ENCODE measurements at regions not wholly inside any gene's neighbourhood (a gene's known extent, or its start where the extent isn't known, plus 50 kb on each side); places are given as distances from the start of the nearest gene placed in this dataset.

- no peaks in the 10 kb centered on the region for H3K9me3 ChIP-seq
- TF ChIP-seq, protein P1, sequence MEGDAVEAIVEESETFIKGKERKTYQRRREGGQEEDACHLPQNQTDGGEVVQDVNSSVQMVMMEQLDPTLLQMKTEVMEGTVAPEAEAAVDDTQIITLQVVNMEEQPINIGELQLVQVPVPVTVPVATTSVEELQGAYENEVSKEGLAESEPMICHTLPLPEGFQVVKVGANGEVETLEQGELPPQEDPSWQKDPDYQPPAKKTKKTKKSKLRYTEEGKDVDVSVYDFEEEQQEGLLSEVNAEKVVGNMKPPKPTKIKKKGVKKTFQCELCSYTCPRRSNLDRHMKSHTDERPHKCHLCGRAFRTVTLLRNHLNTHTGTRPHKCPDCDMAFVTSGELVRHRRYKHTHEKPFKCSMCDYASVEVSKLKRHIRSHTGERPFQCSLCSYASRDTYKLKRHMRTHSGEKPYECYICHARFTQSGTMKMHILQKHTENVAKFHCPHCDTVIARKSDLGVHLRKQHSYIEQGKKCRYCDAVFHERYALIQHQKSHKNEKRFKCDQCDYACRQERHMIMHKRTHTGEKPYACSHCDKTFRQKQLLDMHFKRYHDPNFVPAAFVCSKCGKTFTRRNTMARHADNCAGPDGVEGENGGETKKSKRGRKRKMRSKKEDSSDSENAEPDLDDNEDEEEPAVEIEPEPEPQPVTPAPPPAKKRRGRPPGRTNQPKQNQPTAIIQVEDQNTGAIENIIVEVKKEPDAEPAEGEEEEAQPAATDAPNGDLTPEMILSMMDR (IDR thresholded peaks at IDR 0.05), result no peak
- no peak for TF ChIP-seq POLR2AphosphoS5 (IDR thresholded peaks at IDR 0.05)
- TF ChIP-seq EP300 (IDR thresholded peaks at IDR 0.05), result no peak
- no peak for TF ChIP-seq POLR2A (IDR thresholded peaks at IDR 0.05)
- H3K4me3 ChIP-seq, result no peak overlapping the region
- DNase-seq (no peak), ATAC-seq (ENCODE audit: low FRiP score in 2 of 2) (no peak)
- no peaks in the 10 kb centered on the region for H3K27me3 ChIP-seq
- no peaks in the 10 kb centered on the region for H3K4me1 ChIP-seq
- no peaks in the 10 kb centered on the region for H3K36me3 ChIP-seq
- 67 to 76% methylated on average over 4 of the region's 4 CpGs for WGBS, 2 donors
- no peak overlapping the region for H3K27ac ChIP-seq
Observed at GRCh38 chr12:115466076-115466475, 782.1 kb upstream of the TBX3 start.

- Histone ChIP-seq H3K27me3 (no peaks in the 10 kb centered on the region), H3K27ac (no peak overlapping the region), H3K4me3 (no peak overlapping the region), H3K4me1 (no peaks in the 10 kb centered on the region), H3K36me3 (no peaks in the 10 kb centered on the region), H3K9me3 (no peaks in the 10 kb centered on the region)
- DNase-seq (no peak), ATAC-seq (ENCODE audit: low FRiP score in 2 of 2) (no peak)
- TF ChIP-seq POLR2AphosphoS5 (IDR thresholded peaks at IDR 0.05) (no peak), EP300 (IDR thresholded peaks at IDR 0.05) (no peak), POLR2A (IDR thresholded peaks at IDR 0.05) (no peak)
- TF ChIP-seq, protein P1 (IDR thresholded peaks at IDR 0.05), result no peak
- 75 to 77% methylated on average over 7 of the region's 7 CpGs for WGBS, 2 donors
Observed at GRCh38 chr12:115464661-115465060, 780.7 kb upstream of the TBX3 start.

DNA sequence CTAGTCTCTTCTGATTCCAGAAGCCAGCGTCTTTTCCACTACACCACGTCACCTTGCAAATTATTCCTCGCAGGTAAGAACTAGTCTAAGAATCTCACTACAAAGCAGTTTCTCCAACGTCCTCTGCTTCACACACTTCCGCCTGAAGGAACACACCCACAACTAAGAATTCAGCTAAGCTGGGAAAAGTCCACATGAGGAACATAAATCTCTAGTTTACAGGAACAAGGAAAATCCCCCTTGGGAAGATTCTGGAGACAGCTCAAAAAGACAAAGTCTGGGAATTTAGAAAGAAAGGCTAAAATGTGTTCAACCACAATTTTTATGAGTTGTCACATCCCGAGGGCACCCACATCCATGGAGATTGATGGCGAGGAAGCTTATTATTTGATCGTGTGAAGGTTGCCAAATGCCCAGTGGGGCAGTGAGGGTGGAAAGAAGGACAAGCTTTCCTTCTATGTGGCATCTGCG, 780.2 kb upstream of the TBX3 start:
- Histone ChIP-seq H3K27me3 (no peaks in the 10 kb centered on the region), H3K9me3 (no peaks in the 10 kb centered on the region), H3K27ac (no peak overlapping the region), H3K4me3 (no peak overlapping the region), H3K36me3 (no peaks in the 10 kb centered on the region), H3K4me1 (no peaks in the 10 kb centered on the region)
- ATAC-seq (ENCODE audit: low FRiP score in 2 of 2), result no peak
- DNase-seq, result no peak
- WGBS, 2 donors, result 72 to 76% methylated on average over 9 of the region's 9 CpGs
- TF ChIP-seq EP300 (IDR thresholded peaks at IDR 0.05) (no peak), POLR2A (IDR thresholded peaks at IDR 0.05) (no peak), POLR2AphosphoS5 (IDR thresholded peaks at IDR 0.05) (no peak)
- TF ChIP-seq, protein P1 (IDR thresholded peaks at IDR 0.05), result no peak

GRCh38 chr12:115461401-115461800, 777.4 kb upstream of the TBX3 start:
- TF ChIP-seq, protein P1 (IDR thresholded peaks at IDR 0.05), result no peak
- no peak for TF ChIP-seq EP300 (IDR thresholded peaks at IDR 0.05)
- no peak for TF ChIP-seq POLR2AphosphoS5 (IDR thresholded peaks at IDR 0.05)
- TF ChIP-seq POLR2A (IDR thresholded peaks at IDR 0.05), result no peak
- no peak for DNase-seq
- no peak for ATAC-seq (ENCODE audit: low FRiP score in 2 of 2)
- Histone ChIP-seq H3K9me3 (no peaks in the 10 kb centered on the region), H3K4me3 (no peak overlapping the region), H3K36me3 (no peaks in the 10 kb centered on the region), H3K27ac (no peak overlapping the region), H3K4me1 (no peaks in the 10 kb centered on the region), H3K27me3 (no peaks in the 10 kb centered on the region)

GRCh38 chr12:115457798-115458197, 773.8 kb upstream of the TBX3 start:
- Histone ChIP-seq H3K27ac (no peak overlapping the region), H3K4me3 (no peak overlapping the region), H3K9me3 (no peaks in the 10 kb centered on the region), H3K36me3 (no peaks in the 10 kb centered on the region), H3K27me3 (no peaks in the 10 kb centered on the region), H3K4me1 (peaks cover 0 to 4% (median 0%) of the 10 kb centered on the region in 4 donors)
- DNase-seq (no peak), ATAC-seq (ENCODE audit: low FRiP score in 2 of 2) (no peak)
- TF ChIP-seq EP300 (IDR thresholded peaks at IDR 0.05), result no peak
- TF ChIP-seq, protein P1 (IDR thresholded peaks at IDR 0.05), result no peak
- no peak for TF ChIP-seq POLR2A (IDR thresholded peaks at IDR 0.05)
- no peak for TF ChIP-seq POLR2AphosphoS5 (IDR thresholded peaks at IDR 0.05)
- 81 to 88% methylated on average over 3 of the region's 3 CpGs for WGBS, 2 donors

All from upper lobe of left lung (tissue), 6 donors.